Thoracic aorta (tissue), 2 donors: ENCODE measurements at regions not wholly inside any gene's neighbourhood (a gene's known extent, or its start where the extent isn't known, plus 50 kb on each side); places are given as distances from the start of the nearest gene placed in this dataset.

ENCODE experiments used
- ATAC-seq: fragments of 150-250 bp; one replicate; pipeline ENCODE4 v1.8.0; 2017; ENCODE audit warnings: low read depth; ENCODE audit not compliant: insufficient number of reproducible peaks, low FRiP score
- DNase-seq: peaks from one replicate; pipeline ENCODE4 v3.0.0-alpha.2; 2020; ENCODE audit warnings: low spot score
- H3K27ac ChIP-seq, 2 donors: fragments of 200-600 bp; sonication (generic); 1 replicate in 1 of 2; 2 replicates in 1 of 2; pipeline ENCODE4 v1.5.1; 2016; ENCODE audit warnings: mild to moderate bottlenecking in 2 of 2, moderate library complexity in 2 of 2
- H3K27me3 ChIP-seq: fragments of 200-600 bp; sonication (generic); replicated peaks from 2 replicates; pipeline ENCODE4 v1.6.0; 2016; ENCODE audit warnings: mild to moderate bottlenecking; ENCODE audit not compliant: insufficient read depth
- H3K36me3 ChIP-seq: fragments of 200-600 bp; sonication (generic); one replicate; pipeline ENCODE4 v1.5.1; 2016
- H3K4me1 ChIP-seq, 2 donors: fragments of 200-600 bp; sonication (generic); 1 replicate in 1 of 2; 2 replicates in 1 of 2; pipeline versions ENCODE4 v1.5.1 to v1.6.0; 2016; ENCODE audit warnings: low read depth in 2 of 2, mild to moderate bottlenecking in 1 of 2; ENCODE audit not compliant: control insufficient read depth in 1 of 2
- H3K4me3 ChIP-seq: fragments of 200-600 bp; sonication (generic); 2 replicates; pipeline ENCODE4 v1.5.1; 2016; ENCODE audit warnings: mild to moderate bottlenecking
- H3K9me3 ChIP-seq: fragments of 200-600 bp; sonication (generic); 2 replicates; pipeline ENCODE4 v1.5.1; 2016
- TF ChIP-seq, protein P1 (sequence below): fragments of 200-600 bp; sonication (generic); IDR thresholded peaks from one replicate; pipeline ENCODE4 v1.5.1; 2019; ENCODE audit warnings: antibody characterized with exemption

DNA sequence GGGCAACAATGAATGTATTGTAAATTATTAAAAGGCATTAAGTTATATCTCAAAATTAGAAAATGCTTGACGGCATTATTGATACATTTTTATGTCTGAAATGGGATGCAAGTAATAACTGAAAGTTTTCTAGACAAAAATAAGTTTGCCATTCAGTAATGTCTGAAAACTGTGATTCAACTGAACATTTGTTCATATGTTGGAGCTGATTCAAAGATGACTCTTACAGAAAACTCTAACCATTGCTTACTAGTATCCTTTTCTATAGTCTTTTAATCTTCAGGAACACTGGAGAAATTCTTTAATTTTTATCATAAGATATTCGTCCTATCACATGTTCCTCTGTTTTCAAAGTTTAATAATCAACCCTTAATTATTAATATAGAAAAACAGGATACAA is 71.1 kb upstream of the TFEC start:
- no peaks in the 10 kb centered on the region for H3K36me3 ChIP-seq
- H3K27me3 ChIP-seq: no peaks in the 10 kb centered on the region
- no peak for ATAC-seq
- H3K9me3 ChIP-seq: no peaks in the 10 kb centered on the region
- no peak for DNase-seq
- H3K4me3 ChIP-seq: no peak overlapping the region
- H3K4me1 ChIP-seq: no peaks in the 10 kb centered on the region
- H3K27ac ChIP-seq: no peak overlapping the region
- TF ChIP-seq, protein P1, sequence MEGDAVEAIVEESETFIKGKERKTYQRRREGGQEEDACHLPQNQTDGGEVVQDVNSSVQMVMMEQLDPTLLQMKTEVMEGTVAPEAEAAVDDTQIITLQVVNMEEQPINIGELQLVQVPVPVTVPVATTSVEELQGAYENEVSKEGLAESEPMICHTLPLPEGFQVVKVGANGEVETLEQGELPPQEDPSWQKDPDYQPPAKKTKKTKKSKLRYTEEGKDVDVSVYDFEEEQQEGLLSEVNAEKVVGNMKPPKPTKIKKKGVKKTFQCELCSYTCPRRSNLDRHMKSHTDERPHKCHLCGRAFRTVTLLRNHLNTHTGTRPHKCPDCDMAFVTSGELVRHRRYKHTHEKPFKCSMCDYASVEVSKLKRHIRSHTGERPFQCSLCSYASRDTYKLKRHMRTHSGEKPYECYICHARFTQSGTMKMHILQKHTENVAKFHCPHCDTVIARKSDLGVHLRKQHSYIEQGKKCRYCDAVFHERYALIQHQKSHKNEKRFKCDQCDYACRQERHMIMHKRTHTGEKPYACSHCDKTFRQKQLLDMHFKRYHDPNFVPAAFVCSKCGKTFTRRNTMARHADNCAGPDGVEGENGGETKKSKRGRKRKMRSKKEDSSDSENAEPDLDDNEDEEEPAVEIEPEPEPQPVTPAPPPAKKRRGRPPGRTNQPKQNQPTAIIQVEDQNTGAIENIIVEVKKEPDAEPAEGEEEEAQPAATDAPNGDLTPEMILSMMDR: no peak

DNA sequence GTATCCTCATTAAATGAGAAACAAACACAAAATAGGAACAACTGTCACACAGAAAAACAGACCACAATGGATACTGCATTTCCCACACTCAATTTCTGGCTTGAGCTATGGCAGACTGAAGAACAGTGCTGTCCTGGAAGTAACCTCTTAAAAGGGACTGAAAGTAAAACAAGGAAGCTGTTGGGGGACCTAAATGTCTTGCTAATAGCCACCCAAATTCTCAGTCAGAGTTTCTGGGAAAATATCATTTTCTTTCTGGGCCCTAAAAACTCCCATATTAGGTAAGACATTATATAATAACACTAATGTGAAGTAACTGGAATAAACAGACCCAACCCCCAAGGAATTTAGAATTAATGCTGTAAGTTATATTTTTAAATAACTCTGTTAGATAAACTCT is 80.9 kb upstream of the TFEC start:
- H3K27me3 ChIP-seq: no peaks in the 10 kb centered on the region
- H3K4me1 ChIP-seq: no peaks in the 10 kb centered on the region
- H3K4me3 ChIP-seq: no peak overlapping the region
- TF ChIP-seq, protein P1: no peak
- H3K27ac ChIP-seq: no peak overlapping the region
- H3K9me3 ChIP-seq: no peaks in the 10 kb centered on the region
- DNase-seq (no peak), ATAC-seq (no peak)
- no peaks in the 10 kb centered on the region for H3K36me3 ChIP-seq

DNA sequence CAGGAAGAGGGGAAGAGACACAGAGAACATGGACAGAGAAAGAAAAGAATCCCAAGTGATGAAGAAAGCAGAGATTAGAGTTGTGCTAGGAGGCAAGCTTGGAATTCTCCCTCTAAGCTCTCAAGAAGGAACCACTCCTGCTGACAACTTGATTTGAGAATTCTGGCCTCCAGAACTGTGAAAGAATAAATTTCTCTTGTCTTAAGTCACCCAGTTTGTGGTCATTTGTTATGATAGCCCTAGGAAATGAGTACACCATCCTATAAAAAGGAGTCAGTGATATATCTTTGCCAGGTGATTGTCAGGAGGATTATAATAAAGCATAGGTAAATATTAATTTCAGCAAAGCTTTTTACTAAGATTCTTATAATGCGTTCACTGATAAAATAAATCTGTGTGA is 82.7 kb upstream of the TFEC start:
- Histone ChIP-seq H3K27me3 (no peaks in the 10 kb centered on the region), H3K4me1 (no peaks in the 10 kb centered on the region), H3K4me3 (no peak overlapping the region), H3K27ac (no peak overlapping the region), H3K9me3 (no peaks in the 10 kb centered on the region), H3K36me3 (no peaks in the 10 kb centered on the region)
- DNase-seq (no peak), ATAC-seq (no peak)
- TF ChIP-seq, protein P1: no peak

DNA sequence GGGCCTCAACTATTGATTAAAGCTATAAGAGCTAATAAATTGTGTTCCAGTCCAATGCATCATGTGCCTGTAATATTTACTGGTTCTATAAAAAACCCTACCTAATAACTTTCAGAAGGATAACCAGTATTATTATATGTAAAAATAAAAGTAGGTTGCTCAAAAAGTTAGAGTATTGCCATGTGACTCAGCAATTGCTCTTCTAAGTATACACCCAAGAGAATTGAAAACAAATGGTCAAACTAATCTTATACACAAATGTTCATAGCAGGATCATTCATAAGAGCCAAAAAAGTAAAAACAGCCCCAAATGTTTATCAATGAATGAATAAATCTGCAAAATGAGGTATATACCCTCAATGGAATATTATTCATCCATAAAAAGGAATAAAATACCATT is 89.5 kb upstream of the TES start:
- Histone ChIP-seq H3K27me3 (no peaks in the 10 kb centered on the region), H3K4me3 (no peak overlapping the region), H3K36me3 (no peaks in the 10 kb centered on the region), H3K27ac (no peak overlapping the region), H3K9me3 (no peaks in the 10 kb centered on the region), H3K4me1 (no peaks in the 10 kb centered on the region)
- no peak for ATAC-seq
- no peak for DNase-seq
- TF ChIP-seq, protein P1: no peak

DNA sequence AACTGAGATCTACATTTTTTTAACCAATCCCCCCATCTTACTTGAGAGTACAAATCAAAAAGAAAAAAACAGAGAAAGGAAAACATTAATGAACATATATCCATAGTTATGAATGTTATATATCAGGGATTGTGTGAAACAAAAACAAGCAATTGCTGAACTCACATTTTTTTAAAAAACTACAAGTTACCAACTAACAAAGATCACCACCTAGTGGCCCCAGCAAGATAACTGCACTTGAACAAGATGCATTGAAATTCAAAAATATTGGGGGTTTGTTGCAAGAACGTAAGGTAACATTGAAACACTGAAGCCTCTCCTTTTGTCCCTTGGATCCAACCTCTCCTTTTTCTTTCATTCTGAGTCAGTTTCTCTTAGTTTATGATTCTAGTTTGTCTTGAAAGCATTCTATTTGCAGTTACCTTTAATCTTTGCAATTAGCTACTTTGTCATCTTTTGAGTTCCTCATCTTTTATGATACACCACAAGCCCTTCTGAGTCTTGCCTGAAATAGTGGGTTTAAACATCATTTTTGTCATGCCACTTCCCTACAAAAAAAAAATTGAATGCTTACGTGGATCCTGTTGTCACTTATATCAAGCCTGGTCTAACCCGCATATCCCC is 87.3 kb upstream of the TES start:
- no peak overlapping the region for H3K4me3 ChIP-seq
- ATAC-seq (no peak), DNase-seq (no peak)
- no peaks in the 10 kb centered on the region for H3K27me3 ChIP-seq
- no peak overlapping the region for H3K27ac ChIP-seq
- no peaks in the 10 kb centered on the region for H3K4me1 ChIP-seq
- no peaks in the 10 kb centered on the region for H3K36me3 ChIP-seq
- peaks cover 3% of the 10 kb centered on the region for H3K9me3 ChIP-seq
- TF ChIP-seq, protein P1: peak; percentile 40
